GM21529 (cell line): ENCODE measurements at regions not wholly inside any gene's neighbourhood (a gene's known extent, or its start where the extent isn't known, plus 50 kb on each side); places are given as distances from the start of the nearest gene placed in this dataset.
"Not testable (repeated sequence)": the region's sequence is repeated elsewhere in the genome, so short reads cannot be mapped to it uniquely, and the experiment has no call there.

Source experiments
- ATAC-seq: cut with Tn5 transposase; IDR thresholded peaks from one replicate; pipeline ENCODE4 v1.9.1; 2021; ENCODE audit not compliant: unreplicated experiment

- ATAC-seq, result no peak
Observed at GRCh38 chr7:81080553-81080952, 161.7 kb upstream of the SEMA3C start.

GRCh38 chr7:81079746-81080145 lies 160.9 kb upstream of the SEMA3C start:
- ATAC-seq, result no peak

GRCh38 chr7:81075150-81075549 lies 156.3 kb upstream of the SEMA3C start:
- no peak for ATAC-seq

- no peak for ATAC-seq
Observed at GRCh38 chr7:81074406-81074805, 155.6 kb upstream of the SEMA3C start.

GRCh38 chr7:81073931-81074251 lies 155.0 kb upstream of the SEMA3C start:
- no peak for ATAC-seq

GRCh38 chr7:81070956-81071355 lies 152.1 kb upstream of the SEMA3C start:
- no peak for ATAC-seq

- ATAC-seq, result no peak
Observed at GRCh38 chr7:81066797-81067196, 147.9 kb upstream of the SEMA3C start.

GRCh38 chr7:81064426-81064825 lies 145.6 kb upstream of the SEMA3C start:
- ATAC-seq, result no peak

GRCh38 chr7:81062755-81063154 lies 143.9 kb upstream of the SEMA3C start:
- ATAC-seq, result no peak

GRCh38 chr7:81057469-81057868 lies 138.6 kb upstream of the SEMA3C start:
- ATAC-seq, result not testable (repeated sequence)

GRCh38 chr7:81053623-81054022 lies 134.8 kb upstream of the SEMA3C start:
- ATAC-seq, result no peak

GRCh38 chr7:81051811-81052413 lies 133.1 kb upstream of the SEMA3C start:
- ATAC-seq, result no peak

- ATAC-seq, result no peak
Observed at GRCh38 chr7:81045491-81046030, 126.7 kb upstream of the SEMA3C start.

- ATAC-seq, result not testable (repeated sequence)
Observed at GRCh38 chr7:81042646-81043045, 123.8 kb upstream of the SEMA3C start.

GRCh38 chr7:81040496-81040895 lies 121.6 kb upstream of the SEMA3C start:
- ATAC-seq, result no peak

GRCh38 chr7:81036871-81037270 lies 118.0 kb upstream of the SEMA3C start:
- ATAC-seq, result no peak

GRCh38 chr7:81036057-81036456 lies 117.2 kb upstream of the SEMA3C start:
- no peak for ATAC-seq

- no peak for ATAC-seq
Observed at GRCh38 chr7:81031996-81032395, 113.1 kb upstream of the SEMA3C start.

- no peak for ATAC-seq
Observed at GRCh38 chr7:81031243-81031642, 112.4 kb upstream of the SEMA3C start.

- ATAC-seq, result no peak
Observed at GRCh38 chr7:81030472-81030871, 111.6 kb upstream of the SEMA3C start.

GRCh38 chr7:81029511-81029910 lies 110.7 kb upstream of the SEMA3C start:
- ATAC-seq, result no peak

GRCh38 chr7:81025360-81025759 lies 106.5 kb upstream of the SEMA3C start:
- ATAC-seq, result no peak

GRCh38 chr7:81014908-81015307 lies 96.1 kb upstream of the SEMA3C start:
- no peak for ATAC-seq
